ENCODE measurements at regions not wholly inside any gene's neighbourhood (a gene's known extent, or its start where the extent isn't known, plus 50 kb on each side); places are given as distances from the start of the nearest gene placed in this dataset.

DNA sequence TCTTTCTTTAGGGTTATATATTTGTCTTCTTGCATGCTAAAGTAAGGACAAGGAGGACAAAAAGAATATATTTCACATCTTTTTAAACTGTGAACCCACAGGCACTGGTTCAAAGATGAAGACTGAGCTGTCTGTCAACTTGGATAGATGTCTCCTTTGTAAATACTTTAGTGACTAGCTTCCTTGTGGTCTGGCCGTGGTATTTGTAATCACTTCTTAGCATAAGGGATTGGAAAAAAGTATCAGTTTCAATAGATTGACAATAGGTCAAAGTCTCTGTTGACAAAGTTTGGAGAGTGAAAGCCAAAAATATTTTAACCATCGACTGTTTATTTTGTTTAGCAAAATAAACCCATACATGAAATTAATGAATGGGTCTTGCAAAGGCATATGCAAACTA is 91.4 kb downstream of the TMEM167A start (continued):
- TF ChIP-seq RBBP5 (IDR thresholded peaks at IDR 0.05; ENCODE audit: borderline replicate concordance, low read depth, low read length) (no peak), GTF2F1 (IDR thresholded peaks at IDR 0.05; ENCODE audit: borderline replicate concordance, low read depth, low read length) (no peak)

Data from H1 (cell line).